GM12878 (cell line): ENCODE measurements at regions not wholly inside any gene's neighbourhood (a gene's known extent, or its start where the extent isn't known, plus 50 kb on each side); places are given as distances from the start of the nearest gene placed in this dataset.

Source experiments
- ATAC-seq: fragments of 200-7000 bp; cut with Tn5 transposase; 3 replicates; pipeline ENCODE4 v1.9.1; 2020; ENCODE audit warnings: mild to moderate bottlenecking, moderate library complexity
- BruUV-seq: library from RNA; stranded (reverse); fragments of 400-500 nt; replicated peaks from 2 replicates; lab custom pipeline; 2021; lab: Mats Ljungman, UMichigan
- CTCF ChIA-PET: fragments of 300-600 bp; sonication (Branson Sonifier 250); formaldehyde crosslinking; extraction: SDS; loops from one replicate; lab custom pipeline; 2021; ENCODE audit warnings: inconsistent platforms; lab: Yijun Ruan, JAX
- POLR2A ChIA-PET: fragments of 350-600 bp; formaldehyde crosslinking; extraction: SDS; loops from one replicate; lab custom pipeline; 2021; ENCODE audit warnings: inconsistent platforms; lab: Charles Lee
- RAD21 ChIA-PET: fragments of 300-600 bp; sonication (Branson Sonifier 250); formaldehyde crosslinking; loops from one replicate; lab custom pipeline; 2023; ENCODE audit warnings: antibody characterized with exemption; ENCODE audit not compliant: unreplicated experiment; lab: Charles Lee
- SMC1A ChIA-PET: fragments of 300-600 bp; sonication (Branson Sonifier 250); formaldehyde crosslinking; loops from one replicate; lab custom pipeline; 2023; ENCODE audit not compliant: unreplicated experiment, uncharacterized antibody; lab: Charles Lee
- DNase-seq: peaks from one replicate; pipeline ENCODE4 v3.0.0-alpha.2; 2011; ENCODE audit warnings: low read depth, low spot score
- FAIRE-seq: peaks from 3 replicates; lab custom pipeline; 2011; peaks lifted over from hg19 to GRCh38; lab: Jason Lieb, UNC
- H2AFZ ChIP-seq: 2 replicates; pipeline ENCODE4 v1.6.0; 2011; ENCODE audit warnings: low read depth, low read length, control low read depth; ENCODE audit not compliant: control insufficient read depth
- H3K27ac ChIP-seq: 2 replicates; pipeline ENCODE4 v1.5.1; 2011; ENCODE audit warnings: control low read depth; ENCODE audit not compliant: control insufficient read depth, insufficient read depth
- H3K27me3 ChIP-seq, 2 experiments: replicated peaks in 1 of 2; 2 replicates each; pipeline versions ENCODE4 v1.6.0 to v1.6.1; 2011; ENCODE audit warnings: low read length in 1 of 2; ENCODE audit not compliant: control insufficient read depth in 2 of 2, insufficient read depth in 2 of 2
- H3K36me3 ChIP-seq, 2 experiments: 2 replicates each; pipeline ENCODE4 v1.5.1; 2011; ENCODE audit warnings: low read length in 1 of 2; ENCODE audit not compliant: control insufficient read depth in 2 of 2, insufficient read depth in 2 of 2
- H3K4me1 ChIP-seq: 2 replicates; pipeline ENCODE4 v1.6.1; 2011; ENCODE audit warnings: mild to moderate bottlenecking, low read length, moderate library complexity, mixed read lengths; ENCODE audit not compliant: control insufficient read depth, insufficient read depth
- H3K4me2 ChIP-seq: 2 replicates; pipeline ENCODE4 v1.6.0; 2011; ENCODE audit warnings: control low read depth; ENCODE audit not compliant: control insufficient read depth, insufficient read depth
- H3K4me3 ChIP-seq: fragments of 200-600 bp; sonication (generic); 2 replicates; pipeline ENCODE4 v1.5.1; 2016
- H3K79me2 ChIP-seq: 2 replicates; pipeline ENCODE4 v1.6.0; 2011; ENCODE audit warnings: low read length; ENCODE audit not compliant: control insufficient read depth, insufficient read depth
- H3K9ac ChIP-seq: 2 replicates; pipeline ENCODE4 v1.8.0; 2011; ENCODE audit warnings: low read length, control low read depth, mixed read lengths; ENCODE audit not compliant: control insufficient read depth, insufficient read depth
- H3K9me3 ChIP-seq: replicated peaks from 3 replicates; pipeline ENCODE4 v1.5.1; 2011; ENCODE audit warnings: mild to moderate bottlenecking, low read length; ENCODE audit not compliant: control insufficient read depth, insufficient read depth
- H4K20me1 ChIP-seq: 2 replicates; pipeline ENCODE4 v1.6.0; 2011; ENCODE audit not compliant: control insufficient read depth, insufficient read depth
- BMI1 ChIP-seq: fragments of 450-650 bp; IDR thresholded peaks from 2 replicates; pipeline ENCODE4 v1.6.1; 2016; ENCODE audit warnings: mild to moderate bottlenecking, moderate library complexity, borderline replicate concordance
- ETV6 ChIP-seq, 2 experiments: fragments of 450-650 bp in 1 of 2; IDR thresholded peaks in 1 of 2; conservative IDR thresholded peaks in 1 of 2; 2 replicates each; pipeline ENCODE4 v1.6.1; 2014; ENCODE audit warnings: antibody characterized with exemption in 1 of 2, borderline replicate concordance in 1 of 2, low read depth in 1 of 2, mild to moderate bottlenecking in 1 of 2, moderate library complexity in 1 of 2
- EZH2 ChIP-seq: IDR thresholded peaks from 2 replicates; pipeline ENCODE4 v1.6.1; 2012; ENCODE audit warnings: low read depth, mild to moderate bottlenecking, control low read depth, inconsistent platforms, low read length, borderline replicate concordance; ENCODE audit not compliant: control insufficient read depth
- STAT1 ChIP-seq: fragments of 450-650 bp; conservative IDR thresholded peaks from 2 replicates; pipeline ENCODE4 v1.6.1; 2014; ENCODE audit warnings: antibody characterized with exemption, mild to moderate bottlenecking
- USF2 ChIP-seq: IDR thresholded peaks from 2 replicates; pipeline ENCODE4 v1.6.1; 2011; ENCODE audit warnings: low read depth, low read length, improper control_type of control experiment, borderline replicate concordance
- ZBTB33 ChIP-seq: fragments of 450-650 bp; IDR thresholded peaks from 2 replicates; pipeline ENCODE4 v1.6.1; 2017; ENCODE audit warnings: mild to moderate bottlenecking
- WGBS: methylation state at CpG from one replicate; pipeline ENCODE4 v1.1.6; 2016; ENCODE audit warnings: low lambda C conversion rate; ENCODE audit not compliant: insufficient replicate concordance, insufficient coverage; ENCODE audit errors: missing lambda C conversion rate; 5-methylcytosine and 5-hydroxymethylcytosine counted together
- in situ Hi-C: fragments of 300-500 bp; cut with MboI; formaldehyde crosslinking; loops from 9 replicates; pipeline ENCODE4 v1.14.3; 2018; ENCODE audit warnings: mixed read lengths
- intact Hi-C: fragments of 100-400 bp; cut with micrococcal nuclease; formaldehyde crosslinking; loops from one replicate; pipeline ENCODE4 v1.14.2; 2022; ENCODE audit not compliant: unreplicated experiment

- FAIRE-seq (no peak), DNase-seq (no peak), ATAC-seq (no peak)
- CTCF ChIA-PET = no interaction called here
- no peaks in the 10 kb centered on the region for H3K4me1 ChIP-seq
- no peaks in the 10 kb centered on the region for H4K20me1 ChIP-seq
- no peak overlapping the region for H3K4me2 ChIP-seq
- in situ Hi-C loops (no loop called here), intact Hi-C loops (no loop called here)
- no peaks in the 10 kb centered on the region for H3K9me3 ChIP-seq
- no peak for TF ChIP-seq BMI1
- no peak for TF ChIP-seq USF2
- no peak for TF ChIP-seq EZH2
- no peak for TF ChIP-seq ETV6 (conservative IDR thresholded peaks at IDR 0.05 in 1 of 2, IDR thresholded peaks at IDR 0.05 in 1 of 2; ENCODE audit: borderline replicate concordance in 1 of 2, low read depth in 1 of 2)
- TF ChIP-seq ZBTB33 = no peak
- TF ChIP-seq STAT1 = no peak
- RAD21 ChIA-PET = no interaction called here
- no peak overlapping the region for H3K9ac ChIP-seq
- SMC1A ChIA-PET = no interaction called here
- no peak overlapping the region for H2AFZ ChIP-seq
- H3K27me3 ChIP-seq = no peaks in the 10 kb centered on the region
- no peak overlapping the region for H3K27ac ChIP-seq
- no peak overlapping the region for H3K4me3 ChIP-seq
- POLR2A ChIA-PET = no interaction called here
- no peaks in the 10 kb centered on the region for H3K79me2 ChIP-seq
- WGBS = 36% methylated on average over 2 of the region's 2 CpGs
- BruUV-seq = no TSS peak
- H3K36me3 ChIP-seq = no peaks in the 10 kb centered on the region
Measured at GRCh38 chr2:221831051-221831450, 258.9 kb upstream of the EPHA4 start.
